GM23338 (cell line): ENCODE measurements at regions not wholly inside any gene's neighbourhood (a gene's known extent, or its start where the extent isn't known, plus 50 kb on each side); places are given as distances from the start of the nearest gene placed in this dataset.

Experiments
- CREB1 ChIP-seq: fragments of 250-450 bp; sonication (Bioruptor Pico); IDR thresholded peaks from 2 replicates; pipeline ENCODE4 v1.5.0; 2020; ENCODE audit warnings: low read depth, mild to moderate bottlenecking, moderate library complexity
- EZH2 ChIP-seq: fragments of 200-600 bp; sonication (generic); IDR thresholded peaks from one replicate; pipeline ENCODE4 v1.8.0; 2017; ENCODE audit warnings: antibody characterized with exemption, mild to moderate bottlenecking, low read depth; ENCODE audit not compliant: unreplicated experiment
- EZH2phosphoT487 ChIP-seq: fragments of 200-600 bp; sonication (generic); IDR thresholded peaks from one replicate; pipeline ENCODE4 v1.8.1; 2018; ENCODE audit warnings: antibody characterized with exemption; ENCODE audit not compliant: unreplicated experiment
- JUNB ChIP-seq: IDR thresholded peaks from one replicate; pipeline ENCODE4 v1.6.1; 2016; ENCODE audit warnings: antibody characterized with exemption; ENCODE audit not compliant: unreplicated experiment
- POLR2AphosphoS5 ChIP-seq: IDR thresholded peaks from 2 replicates; pipeline ENCODE4 v1.6.1; 2016; ENCODE audit warnings: antibody characterized with exemption, low read depth
- TF ChIP-seq, protein P1 (sequence below), 2 experiments: fragments of 200-600 bp in 1 of 2; sonication (generic) in 1 of 2; conservative IDR thresholded peaks; 2 replicates each; pipeline versions ENCODE4 v1.5.1 to v1.6.1; 2016 to 2017; ENCODE audit warnings: antibody characterized with exemption in 2 of 2, low read depth in 2 of 2, mild to moderate bottlenecking in 2 of 2, moderate library complexity in 1 of 2
- TF ChIP-seq, protein P2 (sequence below): IDR thresholded peaks from one replicate; pipeline ENCODE4 v1.6.1; 2018; ENCODE audit warnings: antibody characterized with exemption; ENCODE audit not compliant: unreplicated experiment
- TF ChIP-seq, protein P3 (sequence below): IDR thresholded peaks from 2 replicates; pipeline ENCODE4 v1.6.1; 2016; ENCODE audit warnings: antibody characterized with exemption

DNA sequence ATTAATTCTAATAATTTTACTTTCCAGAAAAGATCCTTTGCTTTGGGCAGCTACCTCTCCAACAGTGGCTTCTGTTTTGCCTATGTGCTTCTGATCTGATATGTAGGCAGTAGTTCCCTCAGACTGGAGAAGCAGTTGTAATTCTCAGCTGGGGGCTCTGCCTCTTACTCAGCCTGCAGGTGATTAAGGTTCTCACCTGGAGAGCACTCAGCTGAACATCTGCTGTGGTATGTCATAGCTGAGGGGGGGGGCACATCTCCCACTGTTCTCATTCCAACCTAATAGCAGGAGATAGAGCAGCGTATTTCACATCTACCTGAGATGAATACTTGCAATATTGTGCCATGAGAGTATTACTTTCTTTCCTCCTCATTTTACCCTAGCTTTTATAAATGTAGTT lies 511.9 kb upstream of the CDH8 start:
- TF ChIP-seq, protein P1, sequence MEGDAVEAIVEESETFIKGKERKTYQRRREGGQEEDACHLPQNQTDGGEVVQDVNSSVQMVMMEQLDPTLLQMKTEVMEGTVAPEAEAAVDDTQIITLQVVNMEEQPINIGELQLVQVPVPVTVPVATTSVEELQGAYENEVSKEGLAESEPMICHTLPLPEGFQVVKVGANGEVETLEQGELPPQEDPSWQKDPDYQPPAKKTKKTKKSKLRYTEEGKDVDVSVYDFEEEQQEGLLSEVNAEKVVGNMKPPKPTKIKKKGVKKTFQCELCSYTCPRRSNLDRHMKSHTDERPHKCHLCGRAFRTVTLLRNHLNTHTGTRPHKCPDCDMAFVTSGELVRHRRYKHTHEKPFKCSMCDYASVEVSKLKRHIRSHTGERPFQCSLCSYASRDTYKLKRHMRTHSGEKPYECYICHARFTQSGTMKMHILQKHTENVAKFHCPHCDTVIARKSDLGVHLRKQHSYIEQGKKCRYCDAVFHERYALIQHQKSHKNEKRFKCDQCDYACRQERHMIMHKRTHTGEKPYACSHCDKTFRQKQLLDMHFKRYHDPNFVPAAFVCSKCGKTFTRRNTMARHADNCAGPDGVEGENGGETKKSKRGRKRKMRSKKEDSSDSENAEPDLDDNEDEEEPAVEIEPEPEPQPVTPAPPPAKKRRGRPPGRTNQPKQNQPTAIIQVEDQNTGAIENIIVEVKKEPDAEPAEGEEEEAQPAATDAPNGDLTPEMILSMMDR (conservative IDR thresholded peaks at IDR 0.05; ENCODE audit: low read depth in 2 of 2): no peak
- TF ChIP-seq POLR2AphosphoS5: no peak
- TF ChIP-seq CREB1 (CRISPR knock-in tag): peak; percentile 20; the same call in 1 of the 2 replicates
- TF ChIP-seq EZH2phosphoT487: no peak
- TF ChIP-seq EZH2: no peak
- TF ChIP-seq JUNB: no peak
- TF ChIP-seq, protein P2, sequence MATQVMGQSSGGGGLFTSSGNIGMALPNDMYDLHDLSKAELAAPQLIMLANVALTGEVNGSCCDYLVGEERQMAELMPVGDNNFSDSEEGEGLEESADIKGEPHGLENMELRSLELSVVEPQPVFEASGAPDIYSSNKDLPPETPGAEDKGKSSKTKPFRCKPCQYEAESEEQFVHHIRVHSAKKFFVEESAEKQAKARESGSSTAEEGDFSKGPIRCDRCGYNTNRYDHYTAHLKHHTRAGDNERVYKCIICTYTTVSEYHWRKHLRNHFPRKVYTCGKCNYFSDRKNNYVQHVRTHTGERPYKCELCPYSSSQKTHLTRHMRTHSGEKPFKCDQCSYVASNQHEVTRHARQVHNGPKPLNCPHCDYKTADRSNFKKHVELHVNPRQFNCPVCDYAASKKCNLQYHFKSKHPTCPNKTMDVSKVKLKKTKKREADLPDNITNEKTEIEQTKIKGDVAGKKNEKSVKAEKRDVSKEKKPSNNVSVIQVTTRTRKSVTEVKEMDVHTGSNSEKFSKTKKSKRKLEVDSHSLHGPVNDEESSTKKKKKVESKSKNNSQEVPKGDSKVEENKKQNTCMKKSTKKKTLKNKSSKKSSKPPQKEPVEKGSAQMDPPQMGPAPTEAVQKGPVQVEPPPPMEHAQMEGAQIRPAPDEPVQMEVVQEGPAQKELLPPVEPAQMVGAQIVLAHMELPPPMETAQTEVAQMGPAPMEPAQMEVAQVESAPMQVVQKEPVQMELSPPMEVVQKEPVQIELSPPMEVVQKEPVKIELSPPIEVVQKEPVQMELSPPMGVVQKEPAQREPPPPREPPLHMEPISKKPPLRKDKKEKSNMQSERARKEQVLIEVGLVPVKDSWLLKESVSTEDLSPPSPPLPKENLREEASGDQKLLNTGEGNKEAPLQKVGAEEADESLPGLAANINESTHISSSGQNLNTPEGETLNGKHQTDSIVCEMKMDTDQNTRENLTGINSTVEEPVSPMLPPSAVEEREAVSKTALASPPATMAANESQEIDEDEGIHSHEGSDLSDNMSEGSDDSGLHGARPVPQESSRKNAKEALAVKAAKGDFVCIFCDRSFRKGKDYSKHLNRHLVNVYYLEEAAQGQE: no peak
- TF ChIP-seq, protein P3, sequence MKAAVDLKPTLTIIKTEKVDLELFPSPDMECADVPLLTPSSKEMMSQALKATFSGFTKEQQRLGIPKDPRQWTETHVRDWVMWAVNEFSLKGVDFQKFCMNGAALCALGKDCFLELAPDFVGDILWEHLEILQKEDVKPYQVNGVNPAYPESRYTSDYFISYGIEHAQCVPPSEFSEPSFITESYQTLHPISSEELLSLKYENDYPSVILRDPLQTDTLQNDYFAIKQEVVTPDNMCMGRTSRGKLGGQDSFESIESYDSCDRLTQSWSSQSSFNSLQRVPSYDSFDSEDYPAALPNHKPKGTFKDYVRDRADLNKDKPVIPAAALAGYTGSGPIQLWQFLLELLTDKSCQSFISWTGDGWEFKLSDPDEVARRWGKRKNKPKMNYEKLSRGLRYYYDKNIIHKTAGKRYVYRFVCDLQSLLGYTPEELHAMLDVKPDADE: no peak
